IMR-90 (cell line): ENCODE measurements at regions not wholly inside any gene's neighbourhood (a gene's known extent, or its start where the extent isn't known, plus 50 kb on each side); places are given as distances from the start of the nearest gene placed in this dataset.

Experiments used
- ATAC-seq: fragments of 200-7000 bp; cut with Tn5 transposase; 2 replicates; pipeline ENCODE4 v1.9.1; 2020; ENCODE audit warnings: low read depth, mild to moderate bottlenecking, moderate library complexity
- BruUV-seq: library from RNA; stranded (reverse); fragments of 400-500 nt; replicated peaks from 2 replicates; lab custom pipeline; 2021; lab: Mats Ljungman, UMichigan
- CTCF ChIA-PET: fragments of 300-600 bp; formaldehyde crosslinking; extraction: SDS; loops from one replicate; lab custom pipeline; 2021; ENCODE audit warnings: antibody characterized with exemption; lab: Yijun Ruan, JAX
- POLR2A ChIA-PET: fragments of 300-600 bp; sonication (Branson Sonifier 250); formaldehyde crosslinking; loops from one replicate; lab custom pipeline; 2022; ENCODE audit warnings: antibody characterized with exemption; ENCODE audit not compliant: unreplicated experiment; lab: Charles Lee
- DNase-seq: peaks from one replicate; pipeline ENCODE4 v3.0.0; 2013
- H2AFZ ChIP-seq: replicated peaks from 2 replicates; pipeline ENCODE3; 2013; ENCODE audit warnings: low read length, mild to moderate bottlenecking; ENCODE audit not compliant: poor library complexity
- H2AK5ac ChIP-seq: 2 replicates; pipeline ENCODE4 v1.6.1; 2013; ENCODE audit warnings: low read depth, low read length, inconsistent platforms
- H2AK9ac ChIP-seq: replicated peaks from 2 replicates; pipeline ENCODE3; 2013; ENCODE audit warnings: mild to moderate bottlenecking, low read depth, low read length, moderate library complexity; ENCODE audit not compliant: poor library complexity
- H2BK120ac ChIP-seq: 2 replicates; pipeline ENCODE4 v1.6.1; 2013; ENCODE audit warnings: low read depth, low read length, inconsistent platforms
- H2BK15ac ChIP-seq: 3 replicates; pipeline ENCODE4 v1.6.1; 2013; ENCODE audit warnings: low read depth, low read length, inconsistent platforms
- H2BK20ac ChIP-seq: 2 replicates; pipeline ENCODE4 v1.6.1; 2013; ENCODE audit warnings: low read depth, mild to moderate bottlenecking, inconsistent platforms, low read length, moderate library complexity
- H2BK5ac ChIP-seq: 2 replicates; pipeline ENCODE4 v1.6.1; 2013; ENCODE audit warnings: mild to moderate bottlenecking, low read depth, low read length, inconsistent platforms; ENCODE audit not compliant: poor library complexity, severe bottlenecking
- H3K14ac ChIP-seq: replicated peaks from 2 replicates; pipeline ENCODE4 v1.6.1; 2013; ENCODE audit warnings: low read depth, low read length, inconsistent platforms
- H3K18ac ChIP-seq: 2 replicates; pipeline ENCODE4 v1.6.1; 2013; ENCODE audit warnings: low read depth, low read length, control low read depth
- H3K23ac ChIP-seq: 2 replicates; pipeline ENCODE4 v1.6.1; 2013; ENCODE audit warnings: low read depth, low read length, inconsistent platforms
- H3K27ac ChIP-seq: 2 replicates; pipeline ENCODE4 v1.5.1; 2013; ENCODE audit warnings: mild to moderate bottlenecking, control low read depth, low read length; ENCODE audit not compliant: insufficient read depth
- H3K27me3 ChIP-seq: 2 replicates; pipeline ENCODE4 v1.6.1; 2013; ENCODE audit warnings: low read length; ENCODE audit not compliant: control insufficient read depth, insufficient read depth
- H3K36me3 ChIP-seq: 2 replicates; pipeline ENCODE4 v1.6.1; 2013; ENCODE audit warnings: low read length, mixed read lengths; ENCODE audit not compliant: control insufficient read depth, insufficient read depth
- H3K4ac ChIP-seq: 2 replicates; pipeline ENCODE4 v1.6.1; 2013; ENCODE audit warnings: low read depth, low read length, inconsistent platforms
- H3K4me1 ChIP-seq: 2 replicates; pipeline ENCODE4 v1.6.1; 2013; ENCODE audit warnings: low read length, mixed read lengths; ENCODE audit not compliant: control insufficient read depth, insufficient read depth
- H3K4me2 ChIP-seq: 2 replicates; pipeline ENCODE4 v1.6.1; 2013; ENCODE audit warnings: low read depth, mild to moderate bottlenecking, control low read depth, low read length, moderate library complexity
- H3K4me3 ChIP-seq: 2 replicates; pipeline ENCODE4 v1.5.1; 2013; ENCODE audit warnings: low read depth, mild to moderate bottlenecking, control low read depth, low read length, moderate library complexity; ENCODE audit not compliant: insufficient read depth
- H3K56ac ChIP-seq: 2 replicates; pipeline ENCODE4 v1.6.1; 2013; ENCODE audit warnings: low read length, inconsistent platforms; ENCODE audit not compliant: insufficient read depth; ENCODE audit errors: extremely low read depth
- H3K79me1 ChIP-seq, 2 experiments: 2 replicates each; pipeline ENCODE4 v1.6.1; 2013; ENCODE audit warnings: low read length in 2 of 2, inconsistent platforms in 1 of 2, low read depth in 1 of 2
- H3K9ac ChIP-seq: 2 replicates; pipeline ENCODE4 v1.6.1; 2013; ENCODE audit warnings: low read depth, low read length, control low read depth
- H3K9me1 ChIP-seq: 2 replicates; pipeline ENCODE4 v1.6.1; 2013; ENCODE audit warnings: low read length, inconsistent platforms; ENCODE audit not compliant: insufficient read depth
- H3K9me3 ChIP-seq: 2 replicates; pipeline ENCODE4 v1.6.1; 2013; ENCODE audit warnings: low read length; ENCODE audit not compliant: control insufficient read depth, insufficient read depth
- H4K20me1 ChIP-seq: 2 replicates; pipeline ENCODE4 v1.6.1; 2013; ENCODE audit warnings: low read length, inconsistent platforms; ENCODE audit not compliant: insufficient read depth
- H4K5ac ChIP-seq: 2 replicates; pipeline ENCODE4 v1.6.1; 2013; ENCODE audit warnings: mild to moderate bottlenecking, low read depth, low read length, control low read depth
- H4K8ac ChIP-seq, 2 experiments: 2 replicates each; pipeline ENCODE4 v1.6.1; 2013; ENCODE audit warnings: low read depth in 2 of 2, low read length in 2 of 2, control low read depth in 1 of 2, inconsistent platforms in 1 of 2
- H4K91ac ChIP-seq: 2 replicates; pipeline ENCODE4 v1.6.1; 2013; ENCODE audit warnings: low read depth, low read length, inconsistent platforms; ENCODE audit not compliant: insufficient read depth
- CEBPB ChIP-seq: IDR thresholded peaks from 2 replicates; pipeline ENCODE4 v1.6.1; 2012; ENCODE audit warnings: low read depth, low read length, improper control_type of control experiment
- MAZ ChIP-seq: IDR thresholded peaks from 2 replicates; pipeline ENCODE4 v1.6.1; 2012; ENCODE audit warnings: low read depth, mild to moderate bottlenecking, low read length, improper control_type of control experiment, moderate library complexity, borderline replicate concordance
- MXI1 ChIP-seq: IDR thresholded peaks from 2 replicates; pipeline ENCODE4 v1.6.1; 2012; ENCODE audit warnings: low read depth, mild to moderate bottlenecking, low read length, moderate library complexity, borderline replicate concordance
- POLR2A ChIP-seq: IDR thresholded peaks from 2 replicates; pipeline ENCODE4 v1.6.1; 2012; ENCODE audit warnings: mild to moderate bottlenecking, low read depth, low read length
- RAD21 ChIP-seq: IDR thresholded peaks from 2 replicates; pipeline ENCODE4 v1.6.1; 2012; ENCODE audit warnings: low read length, improper control_type of control experiment
- RFX5 ChIP-seq: IDR thresholded peaks from 2 replicates; pipeline ENCODE4 v1.8.0; 2012; ENCODE audit warnings: low read depth, mild to moderate bottlenecking, low read length, moderate library complexity
- WGBS, 2 experiments: methylation state at CpG; one replicate each; pipeline versions ENCODE4 v1.1.5 to v1.1.7; 2013; ENCODE audit warnings: missing lambda C conversion rate in 2 of 2; ENCODE audit not compliant: insufficient read length in 1 of 2; ENCODE audit errors: extremely low coverage in 2 of 2; 5-methylcytosine and 5-hydroxymethylcytosine counted together
- dilution Hi-C: fragments of 300-500 bp; cut with HindIII; formaldehyde crosslinking; loops from one replicate; pipeline ENCODE4 v1.14.3; 2018; ENCODE audit warnings: low sequenced_read_pairs; ENCODE audit not compliant: unreplicated experiment
- in situ Hi-C: fragments of 300-500 bp; cut with MboI; formaldehyde crosslinking; loops from 3 replicates; pipeline ENCODE4 v1.14.3; 2019; ENCODE audit warnings: low sequenced_read_pairs, inconsistent platforms, mixed read lengths
- intact Hi-C: fragments of 100-400 bp; cut with micrococcal nuclease; formaldehyde crosslinking; loops from 2 replicates; pipeline ENCODE4 v1.10.0; 2022

DNA sequence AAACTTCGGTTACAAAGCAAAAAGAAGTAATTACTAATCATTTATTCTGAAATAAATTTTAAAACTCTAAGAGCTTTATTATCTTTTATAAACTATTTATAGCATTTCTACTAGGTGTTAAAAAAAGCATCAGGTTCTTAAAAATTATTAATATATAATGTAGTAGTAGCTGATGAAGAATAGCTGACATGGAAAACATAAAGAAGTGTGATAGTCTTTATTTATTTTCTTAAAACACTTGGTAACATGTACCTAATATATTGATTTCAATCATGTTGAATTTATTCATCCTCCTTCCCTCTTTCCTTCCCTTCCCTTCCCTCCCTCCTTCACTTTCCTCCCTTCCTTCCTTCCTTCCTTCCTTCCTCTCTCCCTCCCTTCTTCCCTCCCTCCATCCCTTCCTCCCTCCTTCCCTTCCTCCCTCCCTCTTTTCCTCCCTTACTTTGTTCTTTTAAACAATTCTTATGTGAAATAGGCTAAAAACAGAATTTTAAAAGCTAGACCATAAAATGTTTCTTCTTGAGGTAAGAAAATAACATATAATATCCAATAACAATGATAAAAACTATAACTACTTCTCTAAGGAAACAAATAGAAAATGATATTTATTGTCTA lies 913.9 kb upstream of the MAP3K7 start:
- intact Hi-C loops, result no loop called here

More for the DNA sequence above, 913.9 kb upstream of the MAP3K7 start:
- Histone ChIP-seq H2BK5ac (no peak overlapping the region), H3K4ac (no peak overlapping the region), H3K4me1 (no peaks in the 10 kb centered on the region), H3K56ac (no peak overlapping the region), H3K18ac (no peak overlapping the region), H4K20me1 (no peaks in the 10 kb centered on the region), H2BK15ac (no peak overlapping the region), H3K4me3 (no peak overlapping the region), H3K27ac (no peak overlapping the region), H3K9me3 (no peaks in the 10 kb centered on the region), H3K79me1 (no peaks in the 10 kb centered on the region), H2BK20ac (no peak overlapping the region), H2AK9ac (no peak overlapping the region), H3K23ac (no peak overlapping the region), H3K4me2 (no peak overlapping the region), H2AFZ (no peak overlapping the region), H4K8ac (no peak overlapping the region), H4K5ac (no peak overlapping the region), H2BK120ac (no peak overlapping the region), H3K9me1 (no peaks in the 10 kb centered on the region), H3K14ac (no peak overlapping the region), H3K27me3 (no peaks in the 10 kb centered on the region), H2AK5ac (no peak overlapping the region), H3K9ac (no peak overlapping the region), H4K91ac (no peak overlapping the region), H3K36me3 (no peaks in the 10 kb centered on the region)
- BruUV-seq, result no TSS peak
- no CpG with 5 or more reads among the region's 1 CpG for WGBS, 2 experiments
- POLR2A ChIA-PET, result no interaction called here
- dilution Hi-C loops, result no loop called here
- no peak for DNase-seq
- no peak for ATAC-seq
- in situ Hi-C loops, result no loop called here
- TF ChIP-seq POLR2A, result no peak
- no peak for TF ChIP-seq RAD21
- no peak for TF ChIP-seq CEBPB
- no peak for TF ChIP-seq MXI1
- no peak for TF ChIP-seq RFX5
- no peak for TF ChIP-seq MAZ
- CTCF ChIA-PET, result no interaction called here
